Kidney (tissue), 13 donors: ENCODE measurements at regions not wholly inside any gene's neighbourhood (a gene's known extent, or its start where the extent isn't known, plus 50 kb on each side); places are given as distances from the start of the nearest gene placed in this dataset.
A peak's percentile ranks its signal among the peaks of the same experiment; 100 is the strongest.

Source experiments
- DNase-seq, 5 donors: peaks; one replicate each; pipeline ENCODE4 v3.0.0-alpha.2; 2013 to 2020
- FAIRE-seq: peaks from 2 replicates; lab custom pipeline; 2012; peaks lifted over from hg19 to GRCh38; lab: Jason Lieb, UNC
- H3K27ac ChIP-seq, 2 donors: one replicate each; pipeline ENCODE4 v1.7.0; 2013; ENCODE audit warnings: low read depth in 2 of 2, low read length in 2 of 2, inconsistent platforms in 1 of 2
- H3K27me3 ChIP-seq: one replicate; pipeline ENCODE4 v1.7.1; 2013; ENCODE audit warnings: low read length, inconsistent platforms; ENCODE audit not compliant: control insufficient read depth, insufficient read depth
- H3K36me3 ChIP-seq, 3 donors: one replicate each; pipeline versions ENCODE4 v1.7.0 to v1.7.1; 2013; ENCODE audit warnings: low read length in 3 of 3, control low read depth in 1 of 3, inconsistent platforms in 1 of 3; ENCODE audit not compliant: insufficient read depth in 3 of 3, control insufficient read depth in 2 of 3
- H3K4me1 ChIP-seq, 3 donors: one replicate each; pipeline versions ENCODE4 v1.7.0 to v1.7.1; 2013; ENCODE audit warnings: low read length in 3 of 3, inconsistent platforms in 1 of 3, low read depth in 1 of 3; ENCODE audit not compliant: control insufficient read depth in 2 of 3, insufficient read depth in 2 of 3
- H3K4me3 ChIP-seq, 3 donors: one replicate each; pipeline versions ENCODE4 v1.7.0 to v1.8.1; 2013; ENCODE audit warnings: low read length in 3 of 3, control low read depth in 1 of 3, inconsistent platforms in 1 of 3
- H3K9ac ChIP-seq, 3 donors: one replicate each; pipeline versions ENCODE4 v1.7.0 to v1.7.1; 2013; ENCODE audit warnings: low read length in 3 of 3, control low read depth in 1 of 3, inconsistent platforms in 1 of 3
- H3K9me3 ChIP-seq, 3 donors: one replicate each; pipeline versions ENCODE4 v1.7.0 to v1.7.1; 2013; ENCODE audit warnings: low read length in 3 of 3, control low read depth in 1 of 3, inconsistent platforms in 1 of 3; ENCODE audit not compliant: control insufficient read depth in 2 of 3, insufficient read depth in 1 of 3
- CTCF ChIP-seq: IDR thresholded peaks from 3 replicates; pipeline ENCODE4 v1.5.1; 2012; ENCODE audit warnings: mild to moderate bottlenecking, moderate library complexity, borderline replicate concordance; ENCODE audit not compliant: insufficient read depth; ENCODE audit errors: extremely low read depth
- intact Hi-C: fragments of 100-400 bp; cut with DNase I; formaldehyde crosslinking; loops from one replicate; pipeline ENCODE4 v1.11.1; 2022
- donor health status: control.
- donor health status: control.
- donor health status: control.
- donor health status: control.
- donor health status: control.
- donor health status: DM: yes; HTN: yes; CAD: no.
- donor health status: Normal renal cell carcinoma (clear cell type).

- Histone ChIP-seq H3K9me3 (peaks cover 0 to 1% (median 0%) of the 10 kb centered on the region in 3 donors), H3K4me1 (no peaks in the 10 kb centered on the region), H3K27me3 (no peaks in the 10 kb centered on the region), H3K36me3 (no peaks in the 10 kb centered on the region), H3K9ac (no peak overlapping the region), H3K27ac (no peak overlapping the region), H3K4me3 (no peak overlapping the region)
- DNase-seq, result peak in 1 of 5 donors; percentile 24
- no peak for TF ChIP-seq CTCF
- no peak for FAIRE-seq
- intact Hi-C loops, result no loop called here
Observed at GRCh38 chr9:31140316-31140715, 1244.1 kb upstream of the ACO1 start.

DNA sequence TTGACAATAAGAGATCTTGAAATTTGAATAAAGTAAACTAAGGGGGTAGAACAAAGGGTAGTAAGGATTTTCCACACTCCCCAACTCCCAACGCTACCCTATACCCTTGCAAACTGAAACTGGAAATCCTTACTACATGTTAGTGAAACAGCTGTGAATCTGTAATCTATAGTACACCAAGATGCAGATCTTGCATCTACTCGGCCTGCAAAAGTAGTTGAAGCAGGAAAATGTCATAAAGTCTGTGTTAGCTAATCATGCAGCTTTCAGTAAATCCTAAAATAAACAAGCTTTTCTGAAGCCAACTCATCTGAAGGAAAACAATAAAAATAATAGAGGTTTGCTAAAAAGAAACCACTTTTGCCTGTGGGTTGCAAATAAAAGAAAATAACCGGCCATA is 1242.0 kb upstream of the ACO1 start:
- Histone ChIP-seq H3K4me3 (no peak overlapping the region), H3K9me3 (no peaks in the 10 kb centered on the region), H3K36me3 (no peaks in the 10 kb centered on the region), H3K9ac (no peak overlapping the region), H3K27me3 (no peaks in the 10 kb centered on the region), H3K27ac (no peak overlapping the region), H3K4me1 (no peaks in the 10 kb centered on the region)
- no peak for TF ChIP-seq CTCF
- intact Hi-C loops, result no loop called here
- FAIRE-seq (no peak), DNase-seq (no peak)

GRCh38 chr9:31144614-31145013 is 1239.8 kb upstream of the ACO1 start:
- DNase-seq (no peak), FAIRE-seq (no peak)
- Histone ChIP-seq H3K27ac (no peak overlapping the region), H3K9ac (no peak overlapping the region), H3K9me3 (no peaks in the 10 kb centered on the region), H3K27me3 (no peaks in the 10 kb centered on the region), H3K4me3 (no peak overlapping the region), H3K36me3 (no peaks in the 10 kb centered on the region), H3K4me1 (no peaks in the 10 kb centered on the region)
- TF ChIP-seq CTCF, result no peak
- intact Hi-C loops, result no loop called here

DNA sequence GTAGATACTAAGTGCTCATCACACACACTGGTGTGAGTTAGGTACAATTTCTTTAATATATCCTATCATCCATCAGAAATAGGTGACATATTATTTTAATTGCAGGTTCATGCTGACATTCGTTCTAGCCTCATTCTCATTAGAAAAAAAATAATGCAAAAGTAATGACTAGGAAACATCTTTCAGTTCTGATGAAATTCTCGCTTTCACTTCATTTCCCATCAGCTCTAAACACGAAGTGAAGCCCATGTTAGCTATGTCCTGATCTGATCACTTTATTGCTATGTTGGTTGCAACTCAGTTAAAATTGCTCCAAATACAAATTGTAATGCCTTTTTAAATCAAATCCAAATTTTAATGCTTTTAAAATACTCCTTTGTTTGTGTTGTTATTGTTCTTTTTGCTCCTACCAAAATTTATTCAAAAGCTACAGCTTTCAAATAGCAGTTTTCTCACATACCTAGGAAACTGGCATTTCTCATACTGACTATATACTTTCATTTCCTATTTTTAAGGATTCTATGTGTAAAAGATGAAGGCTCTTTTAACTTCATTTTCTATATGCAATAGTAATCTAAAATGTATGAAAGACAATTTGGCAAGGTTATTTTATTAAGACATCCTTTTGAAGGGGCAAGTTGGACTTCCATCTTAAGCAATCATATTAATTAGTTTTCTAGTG is 1237.8 kb upstream of the ACO1 start:
- intact Hi-C loops, result no loop called here
- FAIRE-seq (no peak), DNase-seq (no peak)
- Histone ChIP-seq H3K4me1 (no peaks in the 10 kb centered on the region), H3K9ac (no peak overlapping the region), H3K27me3 (no peaks in the 10 kb centered on the region), H3K27ac (no peak overlapping the region), H3K36me3 (no peaks in the 10 kb centered on the region), H3K9me3 (no peaks in the 10 kb centered on the region), H3K4me3 (no peak overlapping the region)
- TF ChIP-seq CTCF, result no peak
